Neural progenitor cell (in vitro differentiated cells): ENCODE measurements at regions not wholly inside any gene's neighbourhood (a gene's known extent, or its start where the extent isn't known, plus 50 kb on each side); places are given as distances from the start of the nearest gene placed in this dataset.

ENCODE experiments used
- DNase-seq: peaks from one replicate; pipeline ENCODE4 v3.0.0-alpha.2; 2016; ENCODE audit warnings: low spot score
- H2AFZ ChIP-seq: fragments of 200-600 bp; sonication (generic); replicated peaks from 2 replicates; pipeline ENCODE4 v1.6.1; 2016; ENCODE audit warnings: antibody characterized with exemption
- H3F3A ChIP-seq: fragments of 200-600 bp; sonication (generic); 2 replicates; pipeline ENCODE4 v1.6.1; 2016; ENCODE audit warnings: antibody characterized with exemption, low read depth
- H3K27ac ChIP-seq: fragments of 200-600 bp; sonication (generic); 2 replicates; pipeline ENCODE4 v1.5.1; 2016; ENCODE audit warnings: mild to moderate bottlenecking
- H3K27me3 ChIP-seq: fragments of 200-600 bp; sonication (generic); 2 replicates; pipeline ENCODE4 v1.6.1; 2016; ENCODE audit warnings: mild to moderate bottlenecking, moderate library complexity
- H3K36me3 ChIP-seq: fragments of 200-600 bp; sonication (generic); 2 replicates; pipeline ENCODE4 v1.5.1; 2016
- H3K4me1 ChIP-seq: fragments of 200-600 bp; sonication (generic); 2 replicates; pipeline ENCODE4 v1.6.1; 2016; ENCODE audit warnings: mixed run types
- H3K4me2 ChIP-seq: fragments of 200-600 bp; sonication (generic); 2 replicates; pipeline ENCODE4 v1.6.1; 2016
- H3K4me3 ChIP-seq: fragments of 200-600 bp; sonication (generic); 2 replicates; pipeline ENCODE4 v1.5.1; 2016
- H3K79me2 ChIP-seq: fragments of 200-600 bp; sonication (generic); 2 replicates; pipeline ENCODE4 v1.6.1; 2016; ENCODE audit warnings: low read depth
- H3K9ac ChIP-seq: fragments of 200-600 bp; sonication (generic); 2 replicates; pipeline ENCODE4 v1.6.1; 2016
- H3K9me3 ChIP-seq: fragments of 200-600 bp; sonication (generic); 2 replicates; pipeline ENCODE4 v1.5.1; 2016; ENCODE audit warnings: low read depth
- H4K20me1 ChIP-seq: fragments of 200-600 bp; sonication (generic); 2 replicates; pipeline ENCODE4 v1.6.1; 2016; ENCODE audit warnings: low read depth
- H3K27ac Mint-ChIP-seq: 3 replicates; pipeline ENCODE4 v1.8.0; 2021; ENCODE audit warnings: mixed read lengths
- H3K27me3 Mint-ChIP-seq: 2 replicates; pipeline ENCODE4 v1.8.0; 2022; ENCODE audit warnings: low read depth, mild to moderate bottlenecking, inconsistent platforms, moderate library complexity, mixed read lengths; ENCODE audit not compliant: insufficient read depth
- H3K36me3 Mint-ChIP-seq: 3 replicates; pipeline ENCODE4 v1.8.0; 2021; ENCODE audit warnings: mixed read lengths
- H3K4me1 Mint-ChIP-seq: 3 replicates; pipeline ENCODE4 v1.8.0; 2021; ENCODE audit warnings: mixed read lengths
- H3K4me3 Mint-ChIP-seq: 3 replicates; pipeline ENCODE4 v1.8.0; 2021; ENCODE audit warnings: mild to moderate bottlenecking, moderate library complexity, mixed read lengths
- H3K9me3 Mint-ChIP-seq: 3 replicates; pipeline ENCODE4 v1.8.0; 2020; ENCODE audit warnings: mixed read lengths
- EZH2 ChIP-seq: fragments of 200-600 bp; sonication (generic); IDR thresholded peaks from 2 replicates; pipeline ENCODE4 v1.6.1; 2017; ENCODE audit warnings: antibody characterized with exemption, mild to moderate bottlenecking, moderate library complexity
- EZH2phosphoT487 ChIP-seq: fragments of 200-600 bp; sonication (generic); IDR thresholded peaks from 2 replicates; pipeline ENCODE4 v1.6.1; 2017; ENCODE audit warnings: antibody characterized with exemption
- TF ChIP-seq, protein P1 (sequence below): fragments of 200-600 bp; sonication (generic); IDR thresholded peaks from 2 replicates; pipeline ENCODE4 v1.5.1; 2017; ENCODE audit warnings: antibody characterized with exemption, mild to moderate bottlenecking

DNA sequence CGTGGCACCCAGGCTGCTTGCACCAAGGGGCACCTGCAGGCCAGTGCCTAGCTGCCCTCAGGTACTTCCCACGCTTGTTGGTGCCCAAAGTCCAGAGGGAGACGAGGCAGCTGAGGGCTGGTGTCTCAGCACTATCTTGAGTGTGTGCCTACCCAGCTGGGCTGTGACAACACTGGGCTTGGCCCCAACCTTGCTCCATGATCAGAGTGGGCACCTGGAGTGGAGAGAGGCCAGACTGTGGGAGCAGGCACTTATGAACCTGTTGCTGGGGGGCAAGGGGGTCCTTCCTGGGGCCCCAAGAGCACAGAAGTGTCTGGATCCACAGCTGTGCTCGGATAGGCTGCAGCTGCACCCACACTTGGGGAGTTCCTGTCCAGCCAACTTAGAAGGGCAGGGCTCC is 314.7 kb downstream of the KCNJ2 start:
- Mint-ChIP-seq H3K9me3 (peaks cover 7% of the 10 kb centered on the region), H3K4me1 (no peaks in the 10 kb centered on the region), H3K36me3 (no peaks in the 10 kb centered on the region), H3K27me3 (no peaks in the 10 kb centered on the region), H3K27ac (no peak overlapping the region), H3K4me3 (no peak overlapping the region)
- no peaks in the 10 kb centered on the region for H3K9me3 ChIP-seq
- no peaks in the 10 kb centered on the region for H3F3A ChIP-seq
- H3K4me1 ChIP-seq: no peaks in the 10 kb centered on the region
- H3K27ac ChIP-seq: no peak overlapping the region
- no peak for TF ChIP-seq EZH2phosphoT487
- no peak for TF ChIP-seq EZH2
- TF ChIP-seq, protein P1, sequence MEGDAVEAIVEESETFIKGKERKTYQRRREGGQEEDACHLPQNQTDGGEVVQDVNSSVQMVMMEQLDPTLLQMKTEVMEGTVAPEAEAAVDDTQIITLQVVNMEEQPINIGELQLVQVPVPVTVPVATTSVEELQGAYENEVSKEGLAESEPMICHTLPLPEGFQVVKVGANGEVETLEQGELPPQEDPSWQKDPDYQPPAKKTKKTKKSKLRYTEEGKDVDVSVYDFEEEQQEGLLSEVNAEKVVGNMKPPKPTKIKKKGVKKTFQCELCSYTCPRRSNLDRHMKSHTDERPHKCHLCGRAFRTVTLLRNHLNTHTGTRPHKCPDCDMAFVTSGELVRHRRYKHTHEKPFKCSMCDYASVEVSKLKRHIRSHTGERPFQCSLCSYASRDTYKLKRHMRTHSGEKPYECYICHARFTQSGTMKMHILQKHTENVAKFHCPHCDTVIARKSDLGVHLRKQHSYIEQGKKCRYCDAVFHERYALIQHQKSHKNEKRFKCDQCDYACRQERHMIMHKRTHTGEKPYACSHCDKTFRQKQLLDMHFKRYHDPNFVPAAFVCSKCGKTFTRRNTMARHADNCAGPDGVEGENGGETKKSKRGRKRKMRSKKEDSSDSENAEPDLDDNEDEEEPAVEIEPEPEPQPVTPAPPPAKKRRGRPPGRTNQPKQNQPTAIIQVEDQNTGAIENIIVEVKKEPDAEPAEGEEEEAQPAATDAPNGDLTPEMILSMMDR: no peak
- no peak overlapping the region for H2AFZ ChIP-seq
- no peaks in the 10 kb centered on the region for H4K20me1 ChIP-seq
- no peak for DNase-seq
- H3K79me2 ChIP-seq: no peaks in the 10 kb centered on the region
- H3K4me2 ChIP-seq: no peak overlapping the region
- no peak overlapping the region for H3K4me3 ChIP-seq
- H3K9ac ChIP-seq: no peak overlapping the region
- H3K27me3 ChIP-seq: no peaks in the 10 kb centered on the region
- no peaks in the 10 kb centered on the region for H3K36me3 ChIP-seq

DNA sequence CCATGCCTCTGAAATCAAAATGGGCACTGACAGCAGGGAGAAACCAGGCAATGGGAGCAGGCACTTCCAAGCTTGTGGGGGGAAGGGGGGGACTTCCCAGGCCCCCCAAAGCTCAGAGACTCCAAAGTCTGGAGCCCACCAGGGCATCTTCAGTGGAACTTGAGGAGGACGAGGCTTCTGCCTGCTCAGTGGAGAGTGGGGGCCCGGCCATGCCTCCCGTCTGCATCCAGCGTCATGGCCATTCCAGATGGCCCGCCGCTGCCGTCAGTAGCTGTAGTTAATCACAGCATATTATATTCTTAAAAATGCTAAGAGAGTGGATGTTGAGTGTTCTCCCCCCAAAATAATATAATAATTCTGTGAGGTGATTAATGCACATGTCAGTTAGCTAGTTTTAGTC is 315.2 kb downstream of the KCNJ2 start:
- no peaks in the 10 kb centered on the region for H3K27me3 Mint-ChIP-seq
- TF ChIP-seq EZH2phosphoT487 (no peak), EZH2 (no peak)
- TF ChIP-seq, protein P1: no peak
- no peaks in the 10 kb centered on the region for H3K4me1 ChIP-seq
- H3K9ac ChIP-seq: no peak overlapping the region
- H2AFZ ChIP-seq: no peak overlapping the region
- no peak overlapping the region for H3K4me3 ChIP-seq
- H3K4me1 Mint-ChIP-seq: no peaks in the 10 kb centered on the region
- peaks cover 7% of the 10 kb centered on the region for H3K9me3 Mint-ChIP-seq
- H3K27ac Mint-ChIP-seq: no peak overlapping the region
- H4K20me1 ChIP-seq: no peaks in the 10 kb centered on the region
- no peaks in the 10 kb centered on the region for H3K36me3 ChIP-seq
- no peaks in the 10 kb centered on the region for H3K79me2 ChIP-seq
- no peaks in the 10 kb centered on the region for H3F3A ChIP-seq
- H3K27me3 ChIP-seq: no peaks in the 10 kb centered on the region
- no peaks in the 10 kb centered on the region for H3K36me3 Mint-ChIP-seq
- no peaks in the 10 kb centered on the region for H3K9me3 ChIP-seq
- no peak for DNase-seq
- no peak overlapping the region for H3K4me2 ChIP-seq
- no peak overlapping the region for H3K27ac ChIP-seq
- H3K4me3 Mint-ChIP-seq: no peak overlapping the region

DNA sequence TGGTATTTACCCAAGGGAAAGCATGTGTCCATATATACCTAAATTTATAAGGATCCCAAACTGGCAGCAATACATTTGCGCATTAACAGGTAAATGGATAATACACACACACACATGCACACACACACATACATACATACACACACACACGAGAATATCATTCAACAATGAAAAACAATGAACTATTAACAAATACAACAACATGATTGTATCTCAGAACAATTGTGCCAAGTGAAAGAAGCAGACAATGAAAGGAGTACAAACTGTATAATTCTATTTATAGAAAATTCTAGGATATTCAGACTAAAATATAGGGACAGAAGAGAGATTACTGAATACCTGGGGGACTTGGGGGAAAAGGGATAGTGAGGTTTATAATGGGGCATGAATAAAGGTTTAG is 323.0 kb downstream of the KCNJ2 start:
- Mint-ChIP-seq H3K36me3 (no peaks in the 10 kb centered on the region), H3K4me1 (peaks cover 2% of the 10 kb centered on the region), H3K9me3 (no peaks in the 10 kb centered on the region), H3K27me3 (no peaks in the 10 kb centered on the region), H3K27ac (no peak overlapping the region), H3K4me3 (no peak overlapping the region)
- Histone ChIP-seq H3K27ac (no peak overlapping the region), H3K27me3 (no peaks in the 10 kb centered on the region), H3F3A (no peaks in the 10 kb centered on the region), H3K9me3 (no peaks in the 10 kb centered on the region), H2AFZ (no peak overlapping the region), H3K36me3 (no peaks in the 10 kb centered on the region), H3K79me2 (no peaks in the 10 kb centered on the region), H3K9ac (no peak overlapping the region), H3K4me1 (peaks cover 5% of the 10 kb centered on the region), H3K4me2 (no peak overlapping the region), H3K4me3 (no peak overlapping the region), H4K20me1 (no peaks in the 10 kb centered on the region)
- DNase-seq: no peak
- TF ChIP-seq, protein P1: no peak
- TF ChIP-seq EZH2 (no peak), EZH2phosphoT487 (no peak)
